Hematopoietic multipotent progenitor cell treated with erythropoietin and hydrocortisone succinate and interleukin-3 and kit ligand, for 6 days (in vitro differentiated cells): ENCODE measurements at regions not wholly inside any gene's neighbourhood (a gene's known extent, or its start where the extent isn't known, plus 50 kb on each side); places are given as distances from the start of the nearest gene placed in this dataset.

Experiments
- DNase-seq: peaks from one replicate; pipeline ENCODE4 v3.0.0-alpha.2; 2015

- DNase-seq: no peak
These were observed 236.3 kb downstream of the ACKR3 start for GRCh38 chr2:236805800-236806531.

DNA sequence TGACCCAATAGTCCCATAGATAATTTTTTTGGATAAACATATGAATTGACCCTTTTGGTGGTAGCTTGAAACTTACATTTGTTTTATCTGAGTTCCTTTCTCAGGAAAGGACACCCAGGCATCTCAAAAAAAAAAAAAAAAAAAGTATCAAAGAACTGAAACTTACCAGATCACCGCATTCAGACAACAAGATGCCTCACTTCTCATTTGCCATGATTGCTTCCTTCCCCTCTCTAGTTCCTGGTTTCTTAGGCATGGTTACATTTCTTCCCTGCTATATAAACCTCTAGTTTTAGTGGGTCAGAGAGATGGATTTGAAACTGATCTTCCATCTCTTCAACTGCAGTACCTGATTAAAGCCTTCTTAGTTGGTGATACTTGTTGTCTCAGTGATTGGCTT lies 240.1 kb downstream of the ACKR3 start:
- DNase-seq: no peak

- no peak for DNase-seq
These were observed 241.5 kb downstream of the ACKR3 start for GRCh38 chr2:236811062-236811656.

DNA sequence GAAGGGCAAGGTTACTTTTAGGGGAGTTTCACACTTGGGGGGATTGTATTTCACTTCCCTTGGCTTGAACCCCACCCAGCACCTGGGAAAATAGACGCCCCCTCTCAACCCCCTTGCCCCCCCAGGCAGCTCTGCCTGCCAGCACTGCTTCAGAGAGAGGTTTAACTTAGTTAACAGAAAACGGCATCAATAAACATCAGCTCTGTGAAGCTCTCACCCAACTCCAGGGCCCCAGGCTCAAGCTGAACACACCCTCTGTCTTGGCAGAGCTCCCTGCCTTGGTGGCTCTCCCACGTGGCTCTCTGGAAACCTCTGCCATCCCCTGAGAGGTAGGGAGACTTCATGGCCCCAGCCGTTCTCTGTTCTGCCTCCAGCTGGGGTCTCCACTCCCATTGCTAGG lies 244.1 kb downstream of the ACKR3 start:
- no peak for DNase-seq

- DNase-seq: no peak
These were observed 245.0 kb downstream of the ACKR3 start for GRCh38 chr2:236814593-236814992.

- DNase-seq: no peak
These were observed 246.1 kb downstream of the ACKR3 start for GRCh38 chr2:236815746-236816145.

DNA sequence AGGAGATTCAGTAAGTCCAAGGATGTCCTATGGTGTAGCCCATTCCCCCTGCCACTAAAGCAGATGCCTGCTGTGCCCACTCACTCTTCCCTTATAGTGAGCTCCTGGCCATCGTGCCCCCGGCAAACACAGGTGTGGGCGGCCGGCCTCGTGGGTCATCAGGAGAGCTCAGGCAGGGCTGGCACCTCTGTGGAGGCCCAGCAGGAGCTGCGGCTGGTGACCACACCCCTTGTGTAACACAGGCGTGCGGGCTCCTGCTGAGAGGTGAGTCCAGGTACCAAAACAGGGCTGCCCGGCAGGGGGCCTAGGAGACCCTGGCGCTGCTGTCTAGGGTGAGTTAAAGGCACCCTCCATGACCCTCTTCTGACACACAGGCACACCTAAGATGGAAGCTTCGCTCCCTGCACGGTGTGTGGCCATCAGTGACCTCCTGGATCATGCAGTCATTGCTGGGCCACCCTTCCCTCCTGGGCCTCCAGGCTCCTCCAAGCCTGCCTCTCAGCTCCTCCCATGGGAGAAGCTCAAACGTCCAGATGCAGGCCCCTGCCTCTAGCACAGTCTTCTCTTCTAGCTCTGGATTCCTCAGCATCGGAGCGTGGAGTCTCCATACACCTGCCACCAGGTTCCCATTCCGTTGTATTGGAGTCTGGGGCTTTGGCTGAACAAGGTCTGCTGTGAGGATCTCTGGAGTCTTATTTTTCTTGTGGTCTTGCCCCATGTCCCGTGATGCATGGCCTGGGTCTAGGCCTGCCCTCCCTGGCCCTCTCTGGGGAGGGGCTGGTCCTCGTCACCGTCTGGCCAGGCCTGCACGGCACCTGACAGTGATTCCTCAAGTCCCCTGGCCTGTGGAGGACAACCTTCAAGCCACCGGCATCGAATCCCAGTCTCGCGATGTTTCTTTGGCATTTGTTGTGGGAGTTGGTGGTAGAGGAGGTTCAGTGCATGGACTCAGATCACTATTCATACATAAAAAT lies 246.9 kb downstream of the ACKR3 start:
- no peak for DNase-seq

- DNase-seq: no peak
These were observed 248.8 kb downstream of the ACKR3 start for GRCh38 chr2:236818281-236819045.

- DNase-seq: no peak
These were observed 249.8 kb downstream of the ACKR3 start for GRCh38 chr2:236819275-236820002.

- no peak for DNase-seq
These were observed 251.2 kb downstream of the ACKR3 start for GRCh38 chr2:236820763-236821344.

DNA sequence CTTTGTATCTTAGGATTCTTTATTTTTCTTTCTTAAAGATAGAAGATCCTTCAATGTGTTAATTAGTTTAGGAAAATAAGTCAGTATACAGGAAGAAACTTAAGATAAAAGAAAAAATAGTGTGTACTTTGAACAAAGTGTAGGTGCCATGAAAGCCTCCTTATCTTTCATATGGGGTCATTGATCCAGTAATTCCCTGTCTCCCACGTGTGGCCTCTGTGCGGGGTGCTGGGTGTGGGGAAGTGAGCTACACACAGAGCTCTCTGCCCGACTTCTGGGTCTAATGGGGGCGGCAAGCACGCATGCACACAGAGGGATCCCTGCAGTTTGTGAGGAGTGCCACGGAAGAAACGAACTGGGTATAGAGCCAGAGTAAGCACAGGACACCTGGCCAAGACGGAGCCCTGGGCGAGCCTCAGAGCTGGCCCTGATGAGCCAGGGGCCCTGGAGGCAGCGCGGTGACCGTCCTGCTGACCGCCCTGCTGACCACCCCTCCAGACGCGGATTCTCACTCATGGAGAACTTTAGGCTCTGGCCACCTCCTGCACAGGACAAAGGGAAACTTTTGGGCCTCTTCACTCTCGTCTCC lies 253.5 kb downstream of the ACKR3 start:
- DNase-seq: no peak

- DNase-seq: no peak
These were observed 254.3 kb downstream of the ACKR3 start for GRCh38 chr2:236823963-236824362.

- no peak for DNase-seq
These were observed 255.2 kb downstream of the ACKR3 start for GRCh38 chr2:236824836-236825235.

- no peak for DNase-seq
These were observed 256.4 kb downstream of the ACKR3 start for GRCh38 chr2:236825989-236826510.

- DNase-seq: no peak
These were observed 257.1 kb downstream of the ACKR3 start for GRCh38 chr2:236826606-236827156.

- DNase-seq: no peak
These were observed 257.7 kb upstream of the COPS8 start for GRCh38 chr2:236827997-236828396.

GRCh38 chr2:236828820-236829219 lies 256.9 kb upstream of the COPS8 start:
- DNase-seq: no peak

GRCh38 chr2:236830926-236831325 lies 254.8 kb upstream of the COPS8 start:
- DNase-seq: no peak

GRCh38 chr2:236831698-236832097 lies 254.0 kb upstream of the COPS8 start:
- DNase-seq: no peak

GRCh38 chr2:236833501-236834073 lies 252.1 kb upstream of the COPS8 start:
- DNase-seq: no peak
